Renal pelvis (tissue), 1 donor: ENCODE measurements at regions not wholly inside any gene's neighbourhood (a gene's known extent, or its start where the extent isn't known, plus 50 kb on each side); places are given as distances from the start of the nearest gene placed in this dataset.

Experiments
- DNase-seq: peaks from one replicate; pipeline ENCODE4 v3.0.0-alpha.2; 2013

DNA sequence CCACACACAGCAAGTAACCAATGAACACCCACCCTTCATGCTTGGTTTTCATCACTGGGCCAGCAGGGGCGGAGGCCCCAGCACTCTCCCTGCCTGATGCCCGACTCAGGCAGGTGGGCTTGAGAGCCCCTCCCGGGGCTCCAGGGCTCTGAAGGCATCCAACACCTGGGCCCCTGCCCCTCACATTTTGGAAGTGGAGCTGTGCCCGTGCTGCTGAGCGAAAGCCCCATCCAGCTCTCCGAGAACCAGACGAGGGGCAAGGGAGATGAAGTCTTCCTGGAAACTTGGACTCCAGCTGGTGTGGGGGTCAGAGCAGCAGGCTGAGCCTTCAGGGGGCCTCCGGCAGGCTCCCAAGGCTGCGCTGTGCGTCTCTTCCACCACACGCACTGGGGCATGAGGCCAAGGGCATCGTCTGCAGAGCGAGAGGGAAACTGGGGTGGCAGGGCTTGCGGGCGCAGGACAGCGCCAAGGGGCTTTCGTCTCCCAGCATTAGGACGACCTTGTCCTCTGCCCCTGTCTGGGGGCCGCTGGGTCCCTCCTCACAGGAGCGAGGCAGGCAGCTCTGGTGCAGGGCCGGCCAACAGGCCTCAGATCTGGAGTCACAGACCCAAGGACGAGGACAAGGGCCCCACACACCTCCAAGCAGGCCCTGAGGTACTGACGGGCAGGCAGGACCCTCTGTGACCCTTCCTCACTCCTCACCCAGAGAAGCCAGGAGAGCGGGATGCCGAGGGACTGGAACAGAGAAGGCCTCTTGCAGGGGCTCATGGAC, 108.3 kb upstream of the FAM20C start:
- DNase-seq, result no peak

DNA sequence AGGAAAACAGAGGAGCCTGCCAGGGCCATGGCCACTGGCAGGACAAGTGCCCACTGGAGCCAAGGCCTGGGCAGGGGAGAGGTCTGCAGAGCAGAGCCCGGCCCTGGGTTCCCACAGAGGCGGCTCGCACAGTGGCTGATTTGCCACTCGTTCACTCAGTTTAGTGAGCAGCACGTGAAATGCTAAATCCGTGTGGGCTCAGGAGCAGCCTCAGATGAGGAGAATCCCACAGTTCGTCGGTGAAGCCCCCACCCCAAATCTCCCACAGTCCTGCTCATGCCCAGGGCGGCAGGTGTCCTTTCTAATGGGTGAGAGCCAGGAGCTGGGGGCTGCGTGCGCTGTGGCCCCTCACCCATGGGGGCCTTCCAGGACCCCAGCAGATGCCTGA, 107.7 kb upstream of the FAM20C start:
- DNase-seq, result no peak

DNA sequence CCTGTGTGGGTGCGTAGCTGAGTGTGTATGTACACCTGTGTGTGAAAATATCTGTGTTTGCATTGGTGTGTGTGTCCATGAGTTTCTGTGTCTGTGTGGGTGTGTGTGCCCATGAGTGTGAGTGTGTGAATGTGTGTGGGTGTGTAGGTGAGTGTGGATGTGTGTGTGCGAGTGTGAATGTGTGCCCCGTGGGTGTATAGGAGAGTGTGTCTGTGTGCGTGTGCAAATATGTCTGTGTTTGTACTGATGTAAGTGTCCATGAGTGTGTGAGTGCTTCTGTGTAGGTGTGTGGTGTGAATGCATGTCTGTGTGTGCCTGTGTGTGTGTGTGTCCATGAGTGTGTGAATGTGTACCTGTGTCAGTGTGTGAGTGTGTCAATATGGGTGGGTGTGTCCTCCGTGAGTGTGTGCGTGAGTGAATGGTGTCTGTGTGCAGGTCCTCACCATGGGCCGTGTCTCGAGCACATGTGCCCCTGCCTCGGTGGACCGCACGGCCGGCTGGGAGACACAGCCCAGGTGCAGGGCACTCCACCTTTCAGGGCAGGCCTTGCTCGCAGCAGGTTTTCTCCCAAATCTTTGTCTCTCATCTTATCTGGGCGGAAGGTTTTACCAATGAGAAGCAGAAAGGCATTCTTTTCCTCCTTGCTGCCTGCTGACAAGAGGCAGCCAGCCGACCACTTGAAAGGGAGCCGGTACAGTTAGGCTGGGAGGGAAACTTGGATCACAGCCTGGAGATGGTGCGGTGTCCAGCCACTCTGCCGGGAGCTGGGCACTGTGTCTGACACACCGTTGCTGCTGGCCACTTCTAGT, 107.1 kb upstream of the FAM20C start:
- no peak for DNase-seq

- DNase-seq, result no peak
These were observed 106.4 kb upstream of the FAM20C start for GRCh38 chr7:85883-86515.

- DNase-seq, result no peak
These were observed 105.7 kb upstream of the FAM20C start for GRCh38 chr7:86629-87028.

DNA sequence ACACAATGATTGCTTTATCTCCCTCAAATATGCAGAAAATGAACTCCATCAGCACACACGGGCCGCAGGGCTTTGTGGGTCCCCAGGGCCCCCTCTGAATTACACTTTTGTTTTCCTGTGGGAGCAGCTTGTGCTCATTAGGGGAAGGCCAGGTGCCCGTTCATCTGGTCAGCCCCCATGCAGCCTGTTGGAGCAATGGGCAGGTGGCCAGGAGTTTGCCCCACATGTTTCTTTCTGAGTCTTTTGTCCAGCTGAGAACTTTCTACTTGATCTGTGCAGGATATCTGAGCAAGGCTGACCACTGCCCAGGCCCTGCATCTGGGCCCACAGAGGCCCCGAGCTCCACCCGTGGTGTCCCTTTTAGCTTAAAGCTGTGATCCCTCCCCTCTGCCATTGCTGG, 105.3 kb upstream of the FAM20C start:
- no peak for DNase-seq

DNA sequence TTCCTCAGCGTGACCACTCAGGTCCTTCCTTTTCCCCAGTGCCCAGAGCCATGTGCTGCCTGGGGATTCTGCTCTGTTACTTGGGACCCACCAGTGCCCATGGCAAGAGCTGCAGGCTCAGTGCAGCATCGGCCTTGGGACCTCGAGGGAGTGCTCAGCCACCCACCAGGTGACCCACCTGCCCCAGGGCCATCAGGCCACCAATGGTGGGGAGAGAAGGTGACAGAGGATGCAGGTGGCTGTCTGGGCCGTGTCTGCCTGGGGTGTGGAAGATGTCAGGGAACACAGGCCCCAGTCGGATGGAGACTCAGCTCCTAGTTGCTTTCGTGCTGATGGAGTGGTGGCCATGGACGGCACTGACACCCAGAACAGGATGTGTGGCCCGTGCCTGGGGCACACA, 104.7 kb upstream of the FAM20C start:
- no peak for DNase-seq

DNA sequence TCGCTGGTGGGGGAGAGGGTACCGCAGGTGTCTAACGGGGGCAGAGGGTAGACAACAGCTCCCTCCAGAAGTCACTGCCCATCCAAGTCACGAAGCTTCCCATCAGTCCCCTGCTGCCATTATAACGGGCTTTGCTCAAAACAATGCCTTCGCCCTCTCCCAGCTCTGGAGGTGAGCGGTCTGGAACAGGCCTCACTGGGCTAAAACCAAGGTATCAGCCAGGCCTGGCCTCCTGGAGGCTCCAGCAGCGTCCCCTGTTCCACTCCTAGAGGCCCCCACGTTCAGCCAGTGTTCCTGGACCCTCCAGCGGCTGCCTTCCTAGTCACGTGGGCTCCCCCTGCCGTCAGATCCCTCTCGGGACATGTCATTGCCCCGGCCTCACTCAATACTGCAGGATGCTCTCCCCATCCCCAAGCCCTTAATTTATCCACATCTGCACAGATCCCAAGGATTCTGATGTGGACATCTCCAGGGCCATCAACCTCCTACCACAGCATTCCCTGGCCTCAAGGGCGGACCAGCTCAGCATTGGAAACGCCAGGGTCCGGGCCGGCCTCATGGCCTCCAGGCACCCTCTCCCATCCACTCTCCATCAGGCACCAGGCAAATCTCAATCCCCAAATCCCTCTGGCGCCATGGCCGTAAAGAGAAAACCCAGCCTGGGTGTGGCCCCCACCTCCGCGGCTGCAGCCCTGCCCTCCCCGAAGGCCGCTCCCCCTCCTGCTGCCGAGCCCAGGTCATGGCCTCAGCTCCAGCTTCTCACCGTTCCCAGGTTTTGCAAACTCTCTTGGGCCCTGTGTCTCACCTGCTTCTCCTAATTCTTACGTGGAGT, 104.1 kb upstream of the FAM20C start:
- no peak for DNase-seq

DNA sequence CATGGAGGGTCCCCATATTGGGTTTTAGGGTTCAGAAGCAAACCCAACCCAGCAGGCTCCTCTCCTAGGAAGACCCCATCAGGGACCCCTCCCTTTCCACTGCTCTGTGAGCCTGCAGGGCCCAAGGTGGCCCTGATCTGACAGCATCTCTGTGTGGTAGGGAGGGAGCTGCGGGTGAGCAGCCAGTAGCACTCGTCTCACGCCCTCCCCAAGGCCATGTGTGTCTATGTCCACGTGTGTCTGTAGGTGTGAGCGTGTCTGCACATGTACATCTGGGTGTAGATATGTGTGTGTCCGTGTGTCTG, 103.5 kb upstream of the FAM20C start:
- no peak for DNase-seq

- DNase-seq, result no peak
These were observed 102.9 kb upstream of the FAM20C start for GRCh38 chr7:89232-90019.

DNA sequence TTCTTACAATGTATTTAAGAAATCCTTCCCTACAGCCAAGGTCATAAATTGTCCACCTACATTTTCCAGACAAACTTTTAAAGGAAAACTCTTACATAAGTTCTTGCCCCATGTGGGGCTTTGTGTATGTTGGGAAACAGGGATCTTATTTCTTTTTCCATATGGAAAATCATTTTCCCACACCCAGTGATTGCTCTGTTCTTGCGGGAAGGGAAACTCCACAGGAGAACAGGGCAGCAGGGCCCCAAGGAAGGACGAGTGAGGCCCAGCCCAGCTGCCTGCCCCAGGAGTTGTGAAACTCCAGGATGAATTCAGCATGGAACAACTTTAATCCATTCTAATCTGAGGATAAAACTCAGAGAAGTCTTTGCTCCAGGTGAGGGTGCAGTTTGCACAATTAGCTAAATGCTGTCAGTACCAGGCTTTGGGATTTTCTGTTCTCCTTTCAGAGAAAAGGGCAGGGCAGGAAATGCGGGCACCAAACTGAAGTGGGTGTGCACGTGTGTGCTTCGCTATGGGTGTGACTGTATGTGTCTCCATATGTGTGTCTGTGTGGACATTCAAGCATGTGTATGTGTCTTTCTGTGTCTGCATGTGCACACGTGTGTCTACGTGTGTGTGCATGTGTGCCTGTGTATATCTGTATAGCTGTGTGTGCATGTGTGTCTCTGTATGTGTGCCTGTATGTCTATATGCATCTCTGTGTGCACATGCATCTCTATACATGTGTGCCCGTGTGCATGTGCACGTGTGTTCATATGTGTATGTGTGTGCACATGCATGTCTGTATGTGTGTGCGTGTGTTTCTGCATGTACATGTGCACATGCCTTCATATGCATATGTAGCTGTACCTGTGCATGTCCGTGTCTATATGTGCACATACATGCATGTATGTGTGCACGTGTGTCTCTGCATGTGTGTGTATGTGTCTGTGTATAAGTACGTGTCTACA, 102.0 kb upstream of the FAM20C start:
- no peak for DNase-seq

DNA sequence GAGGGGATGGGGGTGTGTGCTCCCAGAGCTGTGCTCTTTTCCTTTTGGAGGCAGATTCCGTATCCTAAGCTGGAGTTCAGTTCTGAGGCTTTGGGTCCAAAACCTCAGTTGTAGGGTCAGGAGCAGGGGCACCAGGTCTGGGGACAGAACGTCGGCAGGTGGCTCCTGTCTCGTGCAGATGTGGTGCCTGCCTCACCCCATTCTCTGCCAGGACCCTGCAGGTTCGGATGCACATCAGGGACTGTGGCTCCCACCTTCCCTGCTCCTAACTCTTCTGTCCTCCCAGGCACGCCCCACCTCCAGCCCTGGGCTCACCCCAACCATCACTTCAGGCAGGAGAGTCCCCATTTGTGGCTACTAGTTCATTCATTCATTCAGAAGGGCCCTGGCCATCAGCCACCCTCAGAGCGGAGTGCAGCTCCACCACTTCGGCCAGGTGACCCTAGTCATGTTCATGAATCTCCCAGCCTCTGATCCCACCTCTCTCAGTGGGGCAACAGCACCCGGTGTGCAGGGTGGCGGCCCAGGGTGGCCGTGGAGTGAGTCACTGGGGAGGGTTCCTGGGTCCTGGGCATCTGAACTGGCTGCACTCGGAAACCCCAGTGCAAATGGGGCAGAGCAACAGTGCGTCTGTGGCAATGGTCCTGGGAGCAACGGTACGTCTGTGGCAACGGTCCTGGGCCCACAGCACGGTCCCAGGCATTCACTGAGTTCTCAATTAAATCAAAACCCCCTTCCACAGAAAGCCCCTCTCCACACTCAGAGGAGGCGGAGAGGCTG, 100.8 kb upstream of the FAM20C start:
- DNase-seq, result no peak

DNA sequence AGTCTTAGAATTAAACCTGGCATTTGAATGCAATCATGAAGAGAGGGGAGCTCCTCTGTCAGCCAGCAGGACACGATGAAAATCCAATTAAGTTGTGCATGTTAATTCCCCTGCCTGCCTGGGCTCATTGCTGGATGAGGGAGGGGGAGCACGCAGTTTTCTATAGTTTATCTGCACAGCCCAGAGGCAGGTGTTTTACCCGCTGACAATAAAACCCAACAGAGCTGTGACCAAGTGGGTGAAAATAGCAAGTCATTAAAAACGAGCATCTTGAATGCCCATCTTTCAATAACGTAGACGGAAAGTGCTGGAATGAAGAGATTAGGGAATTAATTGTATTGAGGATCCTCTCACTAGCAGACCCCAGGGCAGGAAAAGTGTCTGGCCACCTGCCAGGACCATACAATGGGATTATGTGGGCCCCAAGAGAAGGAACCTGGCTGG, 100.1 kb upstream of the FAM20C start:
- DNase-seq, result no peak

DNA sequence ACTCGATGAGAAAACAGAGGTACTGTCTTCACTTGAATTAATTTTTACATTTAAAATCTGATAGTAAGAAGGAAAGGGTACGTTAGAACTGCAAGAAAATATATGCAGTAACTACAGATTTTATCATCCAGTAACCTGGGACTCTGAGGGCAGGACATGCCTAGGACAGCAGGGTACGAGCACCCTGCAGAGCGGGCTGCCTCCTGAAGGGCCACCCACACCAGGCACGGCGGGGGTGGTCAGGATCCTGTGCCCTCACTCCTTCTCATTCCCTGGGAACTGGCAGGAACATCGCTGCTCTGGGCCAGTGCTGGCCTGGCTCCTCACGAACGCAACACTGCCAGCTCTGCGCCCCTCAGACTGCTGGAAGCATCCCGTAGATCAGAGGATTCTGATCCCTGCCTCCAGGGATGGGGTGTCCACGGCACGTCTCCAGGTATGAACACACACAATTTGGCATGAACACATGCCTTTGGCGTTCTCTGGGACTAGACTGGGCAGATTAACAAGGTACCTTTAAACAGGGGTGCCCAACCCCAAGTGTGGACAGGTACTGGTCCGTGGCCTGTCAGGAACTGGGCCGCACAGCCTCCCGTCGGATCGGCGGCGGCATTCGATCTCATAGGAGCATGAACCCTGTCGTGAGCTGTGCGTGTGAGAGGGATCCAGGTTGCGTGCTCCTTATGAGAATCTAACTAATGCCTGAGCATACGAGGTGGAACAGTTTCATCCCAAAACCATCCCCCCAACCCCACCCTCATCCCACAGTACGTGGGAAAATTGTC, 99.3 kb upstream of the FAM20C start:
- no peak for DNase-seq

DNA sequence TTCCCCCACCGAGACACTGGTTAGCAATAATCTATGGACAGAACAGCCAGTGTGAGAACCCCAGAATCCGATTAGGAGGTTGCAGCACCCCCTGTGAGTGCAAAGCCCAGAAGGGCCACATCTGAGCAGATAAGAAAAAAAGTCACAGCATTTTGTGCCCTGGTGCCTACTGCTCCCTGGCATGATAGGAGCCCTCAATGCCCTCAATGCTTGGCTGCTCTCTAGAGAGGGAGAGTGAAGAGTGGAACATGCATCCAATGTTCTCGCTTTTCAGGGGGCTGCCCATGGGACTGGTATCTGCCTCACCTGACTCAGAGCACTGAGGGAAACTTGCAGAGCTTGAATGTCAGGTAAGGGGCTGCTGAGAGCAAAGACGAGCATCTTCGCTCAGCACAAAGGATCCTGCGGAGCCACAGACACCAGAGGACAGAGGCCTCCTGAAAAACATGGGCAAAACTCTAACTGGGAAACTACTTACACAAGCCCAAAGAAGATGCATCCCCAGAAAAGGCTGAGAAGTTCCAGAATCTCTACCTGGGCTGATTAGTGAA, 98.0 kb upstream of the FAM20C start:
- DNase-seq, result no peak

DNA sequence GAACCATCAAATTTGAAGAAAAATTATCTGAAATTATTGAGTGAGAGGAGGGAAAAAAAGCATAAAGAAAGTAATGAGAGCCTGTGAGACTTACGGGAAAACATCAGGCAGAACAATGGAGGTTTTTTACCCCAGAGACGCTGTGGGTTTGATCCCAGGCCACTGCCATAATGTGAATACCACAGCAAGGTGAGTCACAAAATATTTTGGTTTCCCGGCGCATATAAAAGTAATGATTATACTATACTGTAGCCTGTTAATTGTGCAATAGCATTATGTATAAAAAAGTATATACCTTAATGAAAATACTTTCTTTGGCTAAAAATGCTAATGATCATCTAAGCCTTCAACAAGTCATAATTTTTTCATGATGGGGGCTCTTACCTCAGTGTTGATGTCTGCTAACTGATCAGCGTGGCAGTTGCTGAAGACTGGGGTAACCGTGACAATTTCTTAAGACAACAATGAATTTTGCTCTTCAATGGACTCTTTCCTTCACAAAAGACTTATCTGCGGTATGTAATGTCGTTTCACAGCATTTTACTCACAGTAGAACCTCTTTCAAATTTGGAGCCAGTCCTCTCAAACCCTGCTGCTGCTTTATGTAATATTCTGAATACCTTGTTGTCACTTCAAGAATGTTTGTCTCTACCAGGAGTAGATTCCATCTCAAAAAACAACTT, 97.0 kb upstream of the FAM20C start:
- no peak for DNase-seq

GRCh38 chr7:95863-96260, 96.5 kb upstream of the FAM20C start:
- DNase-seq, result no peak

GRCh38 chr7:96861-97260, 95.5 kb upstream of the FAM20C start:
- DNase-seq, result no peak
